ENCODE measurements at regions not wholly inside any gene's neighbourhood (a gene's known extent, or its start where the extent isn't known, plus 50 kb on each side); places are given as distances from the start of the nearest gene placed in this dataset.

- TF ChIP-seq, protein P1, sequence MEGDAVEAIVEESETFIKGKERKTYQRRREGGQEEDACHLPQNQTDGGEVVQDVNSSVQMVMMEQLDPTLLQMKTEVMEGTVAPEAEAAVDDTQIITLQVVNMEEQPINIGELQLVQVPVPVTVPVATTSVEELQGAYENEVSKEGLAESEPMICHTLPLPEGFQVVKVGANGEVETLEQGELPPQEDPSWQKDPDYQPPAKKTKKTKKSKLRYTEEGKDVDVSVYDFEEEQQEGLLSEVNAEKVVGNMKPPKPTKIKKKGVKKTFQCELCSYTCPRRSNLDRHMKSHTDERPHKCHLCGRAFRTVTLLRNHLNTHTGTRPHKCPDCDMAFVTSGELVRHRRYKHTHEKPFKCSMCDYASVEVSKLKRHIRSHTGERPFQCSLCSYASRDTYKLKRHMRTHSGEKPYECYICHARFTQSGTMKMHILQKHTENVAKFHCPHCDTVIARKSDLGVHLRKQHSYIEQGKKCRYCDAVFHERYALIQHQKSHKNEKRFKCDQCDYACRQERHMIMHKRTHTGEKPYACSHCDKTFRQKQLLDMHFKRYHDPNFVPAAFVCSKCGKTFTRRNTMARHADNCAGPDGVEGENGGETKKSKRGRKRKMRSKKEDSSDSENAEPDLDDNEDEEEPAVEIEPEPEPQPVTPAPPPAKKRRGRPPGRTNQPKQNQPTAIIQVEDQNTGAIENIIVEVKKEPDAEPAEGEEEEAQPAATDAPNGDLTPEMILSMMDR (IDR thresholded peaks at IDR 0.05) = no peak
- TF ChIP-seq POLR2A (IDR thresholded peaks at IDR 0.05) = no peak
Observed at GRCh38 chr7:53121374-53121773, 85.9 kb downstream of the POM121L12 start.
